Upper lobe of left lung (tissue), 6 donors: ENCODE measurements at regions not wholly inside any gene's neighbourhood (a gene's known extent, or its start where the extent isn't known, plus 50 kb on each side); places are given as distances from the start of the nearest gene placed in this dataset.

Source experiments
- ATAC-seq, 2 donors: fragments of 200-7000 bp; cut with Tn5 transposase; one replicate each; pipeline ENCODE4 v1.9.1; 2022; ENCODE audit warnings: mild to moderate bottlenecking in 2 of 2, moderate library complexity in 2 of 2; ENCODE audit not compliant: low FRiP score in 2 of 2
- DNase-seq, 2 donors: peaks; one replicate each; pipeline ENCODE4 v3.0.0-alpha.2; 2019 to 2020
- H3K27ac ChIP-seq, 4 donors: fragments of 200-600 bp; sonication (generic); one replicate each; pipeline ENCODE4 v1.5.1; 2016 to 2019
- H3K27me3 ChIP-seq, 4 donors: fragments of 200-600 bp; sonication (generic); one replicate each; pipeline ENCODE4 v1.5.1; 2017 to 2019
- H3K36me3 ChIP-seq, 4 donors: fragments of 200-600 bp; sonication (generic); one replicate each; pipeline ENCODE4 v1.5.1; 2016 to 2019
- H3K4me1 ChIP-seq, 4 donors: fragments of 200-600 bp; sonication (generic); one replicate each; pipeline ENCODE4 v1.5.1; 2018 to 2019
- H3K4me3 ChIP-seq, 4 donors: fragments of 200-600 bp; sonication (generic); one replicate each; pipeline ENCODE4 v1.5.1; 2017 to 2019; ENCODE audit warnings: mild to moderate bottlenecking in 2 of 4, moderate library complexity in 1 of 4
- H3K9me3 ChIP-seq, 4 donors: fragments of 200-600 bp; sonication (generic); one replicate each; pipeline ENCODE4 v1.5.1; 2018 to 2019
- EP300 ChIP-seq, 4 donors: sonication (generic); formaldehyde crosslinking; IDR thresholded peaks; one replicate each; pipeline ENCODE4 v1.5.1; 2017; ENCODE audit warnings: antibody characterized with exemption in 4 of 4, control low read depth in 2 of 4
- POLR2A ChIP-seq, 4 donors: fragments of 450-650 bp; IDR thresholded peaks; one replicate each; pipeline ENCODE4 v1.5.1; 2016 to 2017; ENCODE audit warnings: antibody characterized with exemption in 4 of 4, mild to moderate bottlenecking in 2 of 4
- POLR2AphosphoS5 ChIP-seq, 2 donors: sonication (generic); formaldehyde crosslinking; IDR thresholded peaks; one replicate each; pipeline ENCODE4 v1.5.1; 2017; ENCODE audit warnings: antibody characterized with exemption in 2 of 2
- WGBS, 2 donors: methylation state at CpG; one replicate each; pipeline ENCODE4 v1.1.5; 2017 to 2018; 5-methylcytosine and 5-hydroxymethylcytosine counted together
- TF ChIP-seq, protein P1 (sequence below), 6 experiments: fragments of 450-650 bp in 4 of 6; fragments of 200-600 bp in 2 of 6; sonication (generic) in 2 of 6; IDR thresholded peaks; one replicate each; pipeline ENCODE4 v1.5.1; 2016 to 2019; ENCODE audit warnings: antibody characterized with exemption in 6 of 6
- donor health status: DM: no; HTN: no; CAD: no; lungs with moderate emphysema.
- donor health status: DM: no; HTN: yes; CAD: no; lungs with severe emphysema.

DNA sequence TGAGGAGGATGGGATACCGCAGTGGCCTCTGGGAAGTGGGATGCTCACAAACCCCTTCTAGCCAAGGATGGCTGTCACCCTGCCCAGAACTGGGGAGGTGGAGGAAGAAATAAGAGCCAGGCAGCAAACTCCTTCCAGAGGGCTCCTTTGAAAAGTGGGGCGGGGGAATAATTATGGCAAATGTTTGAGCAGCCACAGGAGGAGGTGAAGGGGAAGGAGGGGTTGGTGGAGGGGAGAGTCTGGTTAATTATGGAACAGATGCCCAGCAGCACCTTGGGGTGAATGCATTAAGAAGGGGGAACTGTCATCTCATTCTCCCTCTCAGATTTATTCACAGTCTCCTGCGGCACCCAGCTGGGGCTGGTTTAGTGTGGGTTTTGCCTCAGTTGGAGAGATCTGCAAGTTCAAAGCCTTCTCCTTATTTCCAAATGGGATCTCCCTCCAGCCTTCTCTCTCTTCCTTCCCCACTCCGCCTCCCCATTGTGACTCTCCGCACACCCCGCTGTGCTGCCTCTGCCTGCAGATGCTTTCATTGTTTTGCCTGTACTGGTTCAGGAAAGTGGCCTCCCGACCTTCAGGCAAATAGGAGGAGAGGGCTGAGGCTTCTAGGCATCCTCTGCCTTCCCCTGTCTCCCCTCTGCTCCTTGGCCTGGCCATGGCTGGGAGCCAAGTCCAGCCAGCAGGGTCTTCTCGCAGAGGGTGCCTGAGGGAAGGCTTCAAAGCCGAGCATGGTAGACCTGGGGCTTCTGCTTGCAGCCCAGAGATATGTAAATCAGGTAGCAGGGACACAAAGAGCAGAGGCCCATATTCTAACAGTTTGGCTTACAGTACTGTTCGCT, 457.2 kb upstream of the MEX3C start:
- ATAC-seq, result no peak

GRCh38 chr18:51655327-51655698, 457.8 kb upstream of the MEX3C start:
- Histone ChIP-seq H3K27me3 (no peaks in the 10 kb centered on the region), H3K4me3 (no peak overlapping the region), H3K27ac (no peak overlapping the region), H3K4me1 (no peaks in the 10 kb centered on the region), H3K9me3 (no peaks in the 10 kb centered on the region), H3K36me3 (no peaks in the 10 kb centered on the region)
- ATAC-seq, result no peak
- 72 to 80% methylated on average over 2 of the region's 2 CpGs for WGBS, 2 donors
- TF ChIP-seq EP300 (IDR thresholded peaks at IDR 0.05) (no peak), POLR2A (IDR thresholded peaks at IDR 0.05) (no peak), POLR2AphosphoS5 (IDR thresholded peaks at IDR 0.05) (no peak)
- TF ChIP-seq, protein P1, sequence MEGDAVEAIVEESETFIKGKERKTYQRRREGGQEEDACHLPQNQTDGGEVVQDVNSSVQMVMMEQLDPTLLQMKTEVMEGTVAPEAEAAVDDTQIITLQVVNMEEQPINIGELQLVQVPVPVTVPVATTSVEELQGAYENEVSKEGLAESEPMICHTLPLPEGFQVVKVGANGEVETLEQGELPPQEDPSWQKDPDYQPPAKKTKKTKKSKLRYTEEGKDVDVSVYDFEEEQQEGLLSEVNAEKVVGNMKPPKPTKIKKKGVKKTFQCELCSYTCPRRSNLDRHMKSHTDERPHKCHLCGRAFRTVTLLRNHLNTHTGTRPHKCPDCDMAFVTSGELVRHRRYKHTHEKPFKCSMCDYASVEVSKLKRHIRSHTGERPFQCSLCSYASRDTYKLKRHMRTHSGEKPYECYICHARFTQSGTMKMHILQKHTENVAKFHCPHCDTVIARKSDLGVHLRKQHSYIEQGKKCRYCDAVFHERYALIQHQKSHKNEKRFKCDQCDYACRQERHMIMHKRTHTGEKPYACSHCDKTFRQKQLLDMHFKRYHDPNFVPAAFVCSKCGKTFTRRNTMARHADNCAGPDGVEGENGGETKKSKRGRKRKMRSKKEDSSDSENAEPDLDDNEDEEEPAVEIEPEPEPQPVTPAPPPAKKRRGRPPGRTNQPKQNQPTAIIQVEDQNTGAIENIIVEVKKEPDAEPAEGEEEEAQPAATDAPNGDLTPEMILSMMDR (IDR thresholded peaks at IDR 0.05), result no peak
- DNase-seq, result no peak

More for the DNA sequence above, 457.2 kb upstream of the MEX3C start:
- H3K4me3 ChIP-seq, result no peak overlapping the region
- H3K4me1 ChIP-seq, result no peaks in the 10 kb centered on the region
- no peaks in the 10 kb centered on the region for H3K36me3 ChIP-seq
- no peak overlapping the region for H3K27ac ChIP-seq
- 51 to 64% methylated on average over 8 to 10 of the region's 10 CpGs for WGBS, 2 donors
- H3K27me3 ChIP-seq, result no peaks in the 10 kb centered on the region
- H3K9me3 ChIP-seq, result no peaks in the 10 kb centered on the region
- DNase-seq, result peak in 1 of 2 donors; percentile 11
- TF ChIP-seq POLR2AphosphoS5 (IDR thresholded peaks at IDR 0.05) (no peak), POLR2A (IDR thresholded peaks at IDR 0.05) (no peak), EP300 (IDR thresholded peaks at IDR 0.05) (no peak)
- TF ChIP-seq, protein P1 (IDR thresholded peaks at IDR 0.05), result no peak

GRCh38 chr18:51656249-51656648, 458.8 kb upstream of the MEX3C start:
- Histone ChIP-seq H3K9me3 (no peaks in the 10 kb centered on the region), H3K4me1 (no peaks in the 10 kb centered on the region), H3K27ac (no peak overlapping the region), H3K4me3 (no peak overlapping the region), H3K36me3 (no peaks in the 10 kb centered on the region), H3K27me3 (no peaks in the 10 kb centered on the region)
- ATAC-seq (no peak), DNase-seq (no peak)
- 82 to 84% methylated on average over 12 of the region's 12 CpGs for WGBS, 2 donors
- no peak for TF ChIP-seq POLR2A (IDR thresholded peaks at IDR 0.05)
- TF ChIP-seq POLR2AphosphoS5 (IDR thresholded peaks at IDR 0.05), result no peak
- TF ChIP-seq, protein P1 (IDR thresholded peaks at IDR 0.05), result no peak
- TF ChIP-seq EP300 (IDR thresholded peaks at IDR 0.05), result no peak

GRCh38 chr18:51658436-51658835, 461.0 kb upstream of the MEX3C start:
- Histone ChIP-seq H3K27me3 (no peaks in the 10 kb centered on the region), H3K27ac (no peak overlapping the region), H3K4me1 (no peaks in the 10 kb centered on the region), H3K9me3 (no peaks in the 10 kb centered on the region), H3K36me3 (no peaks in the 10 kb centered on the region), H3K4me3 (no peak overlapping the region)
- no peak for TF ChIP-seq POLR2AphosphoS5 (IDR thresholded peaks at IDR 0.05)
- no peak for TF ChIP-seq POLR2A (IDR thresholded peaks at IDR 0.05)
- TF ChIP-seq, protein P1 (IDR thresholded peaks at IDR 0.05), result no peak
- no peak for TF ChIP-seq EP300 (IDR thresholded peaks at IDR 0.05)
- WGBS, 2 donors, result 29 to 36% methylated on average over 2 to 4 of the region's 4 CpGs
- DNase-seq (no peak), ATAC-seq (no peak)

- 74 to 75% methylated on average over 3 of the region's 3 CpGs for WGBS, 2 donors
- Histone ChIP-seq H3K4me3 (no peak overlapping the region), H3K27ac (no peak overlapping the region), H3K27me3 (no peaks in the 10 kb centered on the region), H3K36me3 (no peaks in the 10 kb centered on the region), H3K4me1 (no peaks in the 10 kb centered on the region), H3K9me3 (no peaks in the 10 kb centered on the region)
- DNase-seq, result no peak
- no peak for TF ChIP-seq POLR2A (IDR thresholded peaks at IDR 0.05)
- no peak for TF ChIP-seq EP300 (IDR thresholded peaks at IDR 0.05)
- no peak for TF ChIP-seq POLR2AphosphoS5 (IDR thresholded peaks at IDR 0.05)
- TF ChIP-seq, protein P1 (IDR thresholded peaks at IDR 0.05), result no peak
- ATAC-seq, result no peak
Observed at GRCh38 chr18:51659781-51660180, 462.3 kb upstream of the MEX3C start.
